HG02571 (cell line): ENCODE measurements at regions not wholly inside any gene's neighbourhood (a gene's known extent, or its start where the extent isn't known, plus 50 kb on each side); places are given as distances from the start of the nearest gene placed in this dataset.

Source experiments
- ATAC-seq: cut with Tn5 transposase; IDR thresholded peaks from one replicate; pipeline ENCODE4 v1.9.1; 2021; ENCODE audit warnings: mild to moderate bottlenecking, moderate library complexity; ENCODE audit not compliant: unreplicated experiment

DNA sequence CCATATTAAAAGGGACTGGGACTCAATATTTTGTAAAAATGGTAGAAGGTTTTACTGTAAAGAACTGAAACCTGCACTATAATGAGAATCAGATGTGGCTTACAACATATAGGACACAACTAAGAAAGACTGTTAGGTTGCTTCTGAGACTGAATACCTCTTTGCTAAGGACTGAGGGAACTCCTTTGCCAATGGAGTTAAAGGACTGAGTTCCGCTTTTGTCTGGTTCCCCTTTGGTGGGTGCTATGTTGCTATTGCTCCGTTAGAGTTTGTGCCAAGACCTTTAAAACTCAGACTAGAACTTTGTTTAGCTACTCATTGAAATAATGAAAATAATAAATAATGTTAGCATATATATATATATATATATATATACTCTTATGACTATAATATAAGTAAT is 147.8 kb upstream of the KCNMB2 start:
- ATAC-seq, result no peak

DNA sequence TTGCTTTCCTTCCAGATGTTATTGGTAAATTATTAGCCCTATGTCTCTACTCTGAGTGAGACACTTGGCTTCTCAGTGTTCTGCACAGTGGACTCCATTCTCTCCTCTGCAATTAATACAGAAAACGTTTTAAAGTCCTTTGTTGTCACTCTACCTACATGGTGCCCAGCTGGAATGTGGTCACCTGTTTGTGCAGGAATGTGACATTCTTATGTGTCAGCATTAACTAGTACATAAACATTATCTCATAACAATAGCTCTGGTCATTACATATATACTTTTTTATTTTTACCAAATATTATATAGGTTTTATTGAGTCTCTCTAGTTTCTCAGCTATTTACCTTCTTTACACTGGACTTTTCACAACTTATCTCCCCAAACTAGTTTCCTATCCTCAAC is 147.0 kb upstream of the KCNMB2 start:
- no peak for ATAC-seq

DNA sequence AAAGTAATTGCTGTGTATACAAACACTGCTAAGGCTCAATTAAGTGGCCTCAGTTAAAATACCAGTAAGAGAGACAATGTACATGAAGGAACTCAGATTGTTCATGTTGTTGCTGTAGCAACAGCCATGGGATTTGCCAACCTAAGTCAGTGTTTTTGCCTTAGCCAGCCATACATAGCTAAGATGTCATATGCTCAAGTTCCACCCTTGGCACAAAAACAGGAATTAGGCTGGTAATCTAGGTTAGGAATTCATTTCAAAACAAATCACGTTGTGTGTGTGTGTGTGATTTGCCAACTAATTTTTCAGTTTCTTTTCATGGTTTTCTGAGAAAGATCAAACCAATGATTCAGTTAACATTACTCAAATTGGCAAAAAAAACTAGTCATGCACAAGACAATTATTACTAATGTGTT is 143.7 kb upstream of the KCNMB2 start:
- ATAC-seq, result no peak

DNA sequence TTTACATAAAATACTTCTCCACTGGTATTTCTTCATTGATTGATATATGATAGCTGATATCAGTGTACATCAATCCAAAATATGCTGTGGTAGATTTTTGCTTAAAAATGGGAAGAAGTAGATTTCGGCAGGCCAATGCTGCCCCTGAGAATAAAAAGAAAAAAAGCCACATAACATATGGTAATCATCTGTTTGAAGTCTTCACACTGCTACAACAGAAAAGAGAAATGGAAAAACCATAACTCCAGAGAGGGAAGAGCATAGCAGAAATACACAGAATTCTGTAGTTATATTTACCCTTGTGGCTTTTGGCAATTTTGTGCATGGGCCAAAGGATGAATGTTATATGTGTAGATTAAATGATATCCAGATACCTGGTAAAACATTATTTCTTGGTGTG is 143.1 kb upstream of the KCNMB2 start:
- no peak for ATAC-seq

DNA sequence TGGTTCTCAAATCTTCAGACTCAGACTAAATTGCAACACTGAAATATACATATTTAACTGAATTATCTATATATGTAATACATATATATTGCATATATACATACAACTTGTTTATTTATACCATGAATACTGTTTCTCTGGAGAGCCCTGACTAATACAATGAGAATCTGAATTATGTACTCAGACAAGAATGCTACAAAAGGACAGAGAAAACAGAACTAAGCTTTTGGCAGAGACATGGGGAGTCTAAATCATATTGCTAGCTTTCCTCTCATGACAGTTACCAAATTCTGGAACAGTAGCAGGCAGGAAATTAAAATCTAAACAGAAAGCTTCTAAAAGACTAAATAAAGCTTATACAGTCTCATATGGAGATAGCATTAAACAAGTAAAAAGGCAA is 142.4 kb upstream of the KCNMB2 start:
- ATAC-seq, result no peak

DNA sequence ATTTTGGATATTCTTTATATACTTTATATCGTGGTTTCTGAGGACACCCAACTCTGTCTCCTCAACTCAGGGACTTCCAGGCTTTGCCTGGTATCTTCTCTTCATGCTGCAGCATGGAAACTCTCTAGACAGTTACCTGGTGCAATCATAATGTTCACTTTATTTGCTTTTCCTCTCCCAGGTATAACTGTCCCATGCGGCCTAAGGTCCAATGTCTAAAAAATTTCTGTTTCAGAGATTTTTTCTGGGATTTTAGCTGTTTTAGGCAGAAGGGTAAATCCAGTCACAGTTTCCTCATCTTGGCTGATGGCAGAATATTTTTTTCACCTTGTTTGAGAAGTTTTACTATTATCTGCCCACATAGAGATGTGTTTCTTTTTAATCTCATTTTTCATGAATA is 139.9 kb upstream of the KCNMB2 start:
- ATAC-seq, result no peak

DNA sequence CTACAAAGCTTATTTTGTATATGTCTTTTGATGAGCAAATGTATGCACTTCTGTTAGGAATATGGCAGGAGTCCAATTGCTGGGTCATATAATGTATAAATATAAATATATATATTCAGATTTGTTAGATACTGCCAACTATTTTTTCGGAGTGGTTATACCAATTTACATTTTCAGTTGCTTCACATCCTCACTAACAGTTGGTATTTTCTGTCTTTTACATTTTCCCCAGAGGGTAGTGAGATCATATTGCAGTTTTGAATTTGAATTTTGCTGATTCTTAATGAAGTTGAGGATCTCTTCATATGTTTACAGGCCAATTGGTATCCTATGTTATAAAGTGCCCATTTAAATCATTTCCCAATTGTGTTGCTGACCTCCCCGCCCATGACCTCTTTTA is 139.0 kb upstream of the KCNMB2 start:
- no peak for ATAC-seq

DNA sequence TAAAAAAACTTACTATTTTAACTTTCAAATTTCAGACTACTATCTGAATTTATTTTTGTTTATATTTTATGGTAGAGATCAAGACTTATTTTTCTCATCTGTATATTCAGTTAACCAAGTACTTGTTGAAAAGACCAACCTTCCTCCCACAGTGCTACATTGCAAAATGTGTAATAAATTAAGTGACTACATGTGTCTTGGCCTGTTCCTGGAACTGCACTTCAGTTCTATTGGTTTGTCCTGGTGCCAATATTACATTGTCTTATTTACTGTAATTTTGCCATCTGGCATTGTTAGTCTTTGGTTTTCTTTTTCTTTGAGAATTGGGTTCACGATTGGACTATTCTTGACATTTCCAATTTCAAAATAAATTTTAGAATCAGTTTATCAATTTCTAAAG is 138.4 kb upstream of the KCNMB2 start:
- ATAC-seq, result no peak

DNA sequence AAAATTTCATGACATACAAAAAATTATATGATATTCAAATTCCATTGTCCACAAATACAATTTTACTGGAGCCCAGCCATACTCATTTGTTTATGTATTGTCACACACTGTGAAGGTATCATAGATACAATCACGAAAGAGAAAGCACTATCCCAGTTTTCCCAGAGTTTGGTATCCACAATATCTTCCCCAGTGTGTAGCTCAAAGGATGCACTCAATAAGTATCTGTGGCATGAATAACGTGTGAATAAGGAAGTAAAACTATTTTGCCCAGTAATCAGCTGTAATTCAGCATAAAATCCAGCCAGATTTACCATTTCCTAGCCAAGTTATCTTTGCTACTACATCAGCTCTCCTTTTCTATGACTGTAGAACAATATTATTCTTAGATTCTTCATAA is 131.3 kb upstream of the KCNMB2 start:
- ATAC-seq, result no peak

DNA sequence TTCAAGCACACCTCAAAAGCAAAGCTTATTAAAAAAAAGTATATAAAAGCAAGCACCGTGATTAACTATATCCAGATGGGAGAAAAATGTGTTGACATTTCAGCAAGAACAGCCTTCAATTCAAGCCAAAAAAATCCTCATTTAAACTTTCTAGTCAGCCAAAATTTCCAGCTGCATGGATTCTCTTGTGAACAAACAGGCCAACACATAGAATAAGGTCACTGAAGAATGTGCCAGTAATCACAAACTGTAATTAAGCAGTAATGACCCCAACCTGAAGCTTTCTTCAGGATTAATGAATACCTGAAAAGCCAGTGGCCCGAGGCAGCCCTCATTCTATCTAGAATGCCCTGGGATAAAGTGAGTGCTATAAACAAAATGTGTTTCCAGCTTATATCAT is 130.7 kb upstream of the KCNMB2 start:
- no peak for ATAC-seq

DNA sequence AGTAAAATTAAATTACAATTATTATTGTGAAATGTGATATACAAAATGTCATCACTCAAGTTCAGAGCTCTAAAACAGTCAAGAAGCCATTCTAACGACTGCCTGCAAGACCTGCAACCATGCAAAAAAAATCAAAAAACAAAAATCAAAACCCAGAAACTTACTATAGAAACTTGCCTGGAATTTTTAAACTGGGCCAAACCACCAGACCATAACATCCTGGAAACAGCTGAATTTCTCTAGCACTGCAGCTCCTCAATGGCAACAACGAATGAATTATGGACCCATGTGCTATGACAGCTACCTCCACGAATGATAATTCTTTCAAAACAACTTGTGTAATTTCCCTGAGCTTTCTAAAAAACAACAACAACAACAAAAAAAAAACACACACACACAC is 130.0 kb upstream of the KCNMB2 start:
- ATAC-seq, result no peak

DNA sequence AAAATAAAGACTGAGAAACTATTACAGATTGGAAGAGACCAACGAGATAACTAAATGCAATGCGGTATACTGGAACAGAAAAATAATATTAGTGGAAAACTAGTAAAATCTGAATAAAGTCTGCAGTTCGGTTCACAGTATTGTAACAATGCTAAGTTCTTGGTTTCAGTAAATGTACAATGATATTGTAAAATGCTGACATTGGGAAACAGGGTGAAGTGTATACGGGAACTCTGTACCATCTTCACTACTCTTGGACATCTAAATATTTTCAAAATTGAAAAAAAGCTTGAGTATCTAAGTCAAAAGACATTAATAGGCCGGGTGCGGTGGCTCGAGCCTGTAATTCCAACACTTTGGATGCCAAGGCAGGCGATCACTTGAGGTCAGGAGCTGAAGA is 120.9 kb upstream of the KCNMB2 start:
- no peak for ATAC-seq

DNA sequence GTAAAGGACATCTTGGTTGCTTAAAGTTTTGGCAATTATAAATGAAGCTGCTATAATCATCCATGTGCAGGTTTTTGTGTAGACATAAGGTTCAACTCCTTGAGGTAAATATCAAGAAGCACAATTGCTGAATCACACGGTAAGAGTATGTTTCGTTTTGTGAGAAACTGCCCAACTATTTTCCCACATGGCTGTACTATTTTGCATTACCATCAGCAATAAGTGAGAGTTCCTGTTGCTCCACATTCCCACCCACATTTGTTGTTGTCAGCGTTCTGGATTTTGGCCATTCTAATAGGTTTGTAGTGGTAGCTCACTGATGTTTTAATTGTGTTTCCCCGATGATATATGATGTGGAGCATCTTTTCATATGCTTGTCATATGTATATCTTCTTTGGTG is 118.5 kb upstream of the KCNMB2 start:
- no peak for ATAC-seq

DNA sequence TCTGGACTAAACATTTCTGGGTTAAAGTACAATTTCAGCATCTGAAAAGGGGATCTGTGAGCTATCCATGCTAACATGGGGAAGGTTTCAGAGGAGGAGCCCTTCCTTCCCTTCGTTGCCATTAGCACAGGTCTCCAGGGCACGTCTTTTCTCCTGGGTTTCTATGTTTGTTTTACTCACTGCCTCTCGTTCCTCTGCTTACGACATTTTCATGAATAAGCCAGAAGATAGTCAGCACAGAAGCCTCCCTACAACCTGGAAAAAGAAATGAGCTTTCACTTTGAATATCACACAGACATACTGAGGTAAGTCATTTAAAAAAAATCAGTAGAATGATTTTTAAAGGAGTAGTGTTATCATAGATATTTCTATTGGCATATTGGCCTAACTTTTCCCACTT is 117.2 kb upstream of the KCNMB2 start:
- no peak for ATAC-seq

DNA sequence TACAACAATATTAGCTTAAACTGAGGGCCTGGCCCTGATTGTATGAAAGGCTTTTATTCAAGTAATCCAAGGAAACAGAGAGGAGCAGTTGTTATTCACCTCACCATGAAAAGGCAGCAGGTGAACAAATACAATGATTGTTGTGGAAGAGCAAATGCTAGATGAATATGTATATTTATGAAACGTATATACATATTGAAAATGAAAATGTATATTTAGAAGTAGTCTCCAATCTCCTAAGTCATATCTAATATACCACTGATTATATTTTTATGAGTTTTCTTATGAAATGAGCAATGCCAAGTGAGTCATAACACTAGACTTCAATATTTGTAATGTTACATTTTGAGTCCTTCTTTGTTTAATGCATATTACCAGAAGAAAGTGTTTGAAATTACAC is 116.2 kb upstream of the KCNMB2 start:
- no peak for ATAC-seq

DNA sequence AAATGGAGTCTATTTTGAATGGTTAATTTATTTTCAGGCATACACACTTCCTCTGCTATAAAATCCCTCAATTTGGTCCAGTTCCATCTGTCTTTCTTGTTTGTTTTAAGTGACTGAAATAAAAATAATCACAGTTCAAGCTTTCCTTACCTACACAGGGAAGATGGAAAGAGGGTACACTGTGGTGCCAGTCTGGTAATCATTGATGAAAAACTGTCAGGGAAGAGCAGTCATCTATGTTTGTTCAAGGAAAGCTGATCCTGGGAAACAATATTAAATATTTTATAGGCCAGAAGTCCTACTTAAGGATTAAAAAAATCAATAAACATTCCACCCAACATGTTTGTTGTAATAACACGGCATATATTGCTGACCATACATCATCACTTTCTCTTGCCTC is 115.2 kb upstream of the KCNMB2 start:
- no peak for ATAC-seq

DNA sequence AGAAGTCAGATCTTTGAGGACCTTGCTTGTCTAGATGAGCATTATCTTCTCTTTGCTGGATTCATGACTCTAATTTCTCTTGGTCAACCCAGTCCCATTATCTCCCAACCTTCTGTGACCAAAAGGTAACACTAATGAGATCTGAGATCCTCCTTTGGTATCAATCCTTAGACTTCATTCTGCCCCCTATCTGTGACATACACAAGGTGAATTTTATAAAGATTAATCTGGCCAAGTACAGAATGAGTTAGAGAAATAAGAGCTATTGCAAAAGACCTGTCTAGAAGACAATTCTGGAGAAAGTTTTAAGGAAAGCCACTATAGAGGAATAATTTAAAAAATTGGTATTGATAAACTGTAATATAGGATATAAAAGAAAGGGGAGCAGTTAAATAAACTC is 113.8 kb upstream of the KCNMB2 start:
- no peak for ATAC-seq

DNA sequence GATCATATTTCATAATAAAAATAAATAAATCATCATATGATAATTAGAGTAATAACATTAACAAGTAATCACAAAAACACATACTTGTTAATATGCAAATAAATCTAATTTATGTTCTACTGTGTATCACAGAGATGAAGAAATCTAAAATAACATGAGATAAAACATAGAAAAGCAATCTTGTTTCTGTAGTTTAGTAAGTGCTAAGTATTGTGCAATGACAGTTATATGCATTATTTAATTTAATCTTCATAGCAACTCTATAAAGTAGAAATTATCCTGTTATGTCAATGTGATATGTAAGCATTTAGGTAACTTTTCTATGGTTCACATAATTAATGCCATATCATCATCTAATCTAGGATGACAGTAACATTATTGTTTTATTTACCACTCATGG is 108.2 kb upstream of the KCNMB2 start:
- no peak for ATAC-seq

DNA sequence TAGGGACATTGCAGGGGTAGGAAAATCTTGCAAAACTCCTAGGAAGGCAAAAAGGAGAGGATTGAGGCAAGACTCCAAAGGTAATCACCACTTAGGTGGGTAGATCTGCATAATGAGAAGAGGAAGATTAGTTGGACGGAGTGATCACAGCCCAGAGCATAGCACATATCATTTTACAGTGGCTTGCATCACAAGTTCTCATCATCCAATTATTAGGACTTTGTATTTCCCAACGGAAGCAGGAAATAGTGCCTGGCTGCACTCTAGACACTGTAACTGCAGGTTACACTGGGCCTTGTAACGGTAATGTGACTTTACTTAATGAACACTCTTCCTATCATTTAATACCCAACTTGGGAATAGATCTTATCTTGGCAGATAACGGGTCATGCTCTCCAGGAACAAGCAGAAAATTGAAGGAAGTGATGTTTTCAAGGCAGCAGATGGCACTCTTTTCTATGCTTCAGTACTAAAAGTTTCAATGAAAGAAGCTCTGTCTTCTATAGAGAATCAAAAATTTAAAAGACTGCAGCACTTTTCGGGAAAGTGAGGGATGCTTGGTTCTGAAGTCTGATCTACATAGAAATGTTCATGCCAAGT is 101.9 kb upstream of the KCNMB2 start:
- ATAC-seq, result no peak

DNA sequence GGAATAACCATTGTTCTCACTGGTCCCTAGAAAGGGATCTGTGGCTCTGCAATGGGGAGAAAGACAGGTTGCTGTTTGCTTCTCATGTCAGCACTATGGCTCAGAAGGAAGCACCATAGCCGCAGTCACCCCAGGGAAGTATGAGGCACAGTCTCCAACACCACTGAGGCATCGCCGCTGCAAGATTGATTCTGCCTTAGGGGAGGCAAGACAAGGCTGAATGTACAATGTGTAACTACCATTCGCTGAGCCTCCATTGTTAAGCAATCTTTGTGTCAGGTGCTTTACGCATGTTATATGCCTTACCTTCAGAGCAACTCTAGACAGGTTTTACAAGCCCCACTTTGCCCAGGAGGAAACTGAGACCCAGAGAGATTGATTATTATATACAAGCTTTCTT is 100.7 kb upstream of the KCNMB2 start:
- no peak for ATAC-seq

DNA sequence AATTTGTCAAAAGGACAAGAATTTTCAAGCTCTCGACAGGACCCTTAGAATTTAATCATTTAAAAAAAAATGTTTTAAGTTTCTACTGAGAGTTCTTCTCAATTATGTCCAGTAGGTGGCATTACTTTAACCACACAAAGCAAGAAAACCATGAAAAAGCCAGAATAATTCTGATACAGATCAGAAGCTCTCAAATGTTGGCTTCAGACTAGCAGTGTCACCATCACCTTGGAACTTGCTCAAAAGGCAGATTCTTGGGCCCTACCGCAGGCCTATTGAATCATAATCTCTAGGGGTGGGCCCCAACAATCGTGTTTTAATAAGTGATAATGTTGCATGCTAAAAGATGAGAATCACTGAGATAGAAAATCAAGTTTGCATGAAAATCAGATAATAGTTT is 99.5 kb upstream of the KCNMB2 start:
- peak; percentile 54 for ATAC-seq

DNA sequence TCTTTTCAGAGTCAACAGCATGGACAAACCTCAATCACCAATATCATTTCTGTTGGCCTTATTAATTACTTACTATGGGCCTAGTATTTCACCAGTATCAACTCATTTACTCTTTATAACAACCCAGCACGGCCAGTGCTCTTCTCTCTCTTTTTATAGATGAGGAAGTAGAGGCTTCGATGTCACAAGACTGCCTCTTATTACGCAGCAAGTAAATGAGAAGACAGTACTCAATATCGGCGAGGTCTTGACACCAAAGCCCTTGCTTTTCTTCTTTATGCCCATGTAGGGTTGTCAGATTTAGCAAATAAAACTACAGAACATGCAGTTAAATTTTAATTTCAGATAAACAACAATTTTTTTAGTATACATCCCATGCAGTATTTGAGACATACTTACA is 99.0 kb upstream of the KCNMB2 start:
- no peak for ATAC-seq

DNA sequence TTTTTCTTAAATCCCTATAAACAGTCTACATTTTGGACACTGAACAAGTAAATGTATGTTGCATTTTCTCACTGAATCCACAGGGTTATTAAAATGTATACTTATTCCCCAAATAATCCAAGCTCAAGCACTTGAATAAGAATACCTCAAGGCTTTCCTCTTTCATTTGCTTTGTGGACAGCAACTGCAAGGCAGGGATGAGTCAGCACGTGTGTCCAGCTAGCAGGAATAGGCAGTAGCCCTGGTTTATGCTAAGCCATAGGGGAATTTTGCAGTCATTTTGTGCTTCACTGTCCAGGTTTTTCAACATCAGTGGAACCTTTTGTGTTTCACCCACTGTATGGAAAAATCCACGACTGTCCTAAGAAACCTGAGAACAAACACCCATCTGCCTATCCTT is 96.7 kb upstream of the KCNMB2 start:
- ATAC-seq, result peak; percentile 40

DNA sequence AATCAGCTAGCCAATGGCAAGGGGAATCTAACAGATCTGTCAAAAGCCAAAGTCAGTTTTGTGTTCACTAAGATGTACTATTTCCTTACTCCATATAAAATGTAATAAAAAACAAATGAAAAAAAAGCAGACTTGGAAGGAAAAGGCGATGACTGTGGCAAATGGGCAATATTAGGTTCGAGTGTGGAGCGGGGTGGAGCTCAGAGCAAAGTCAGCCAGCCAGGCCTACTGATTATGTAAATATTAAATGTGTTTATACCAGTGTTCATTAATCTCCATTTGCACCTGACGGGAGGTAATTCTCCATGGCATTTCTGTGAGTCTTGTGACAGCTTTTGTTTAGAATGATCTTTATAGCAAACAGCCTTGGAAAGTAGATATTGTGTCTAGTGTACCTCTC is 96.2 kb upstream of the KCNMB2 start:
- no peak for ATAC-seq
